GM10266 (cell line): ENCODE measurements at regions not wholly inside any gene's neighbourhood (a gene's known extent, or its start where the extent isn't known, plus 50 kb on each side); places are given as distances from the start of the nearest gene placed in this dataset.

ENCODE experiments used
- DNase-seq: peaks from one replicate; pipeline ENCODE4 v3.0.0; 2012; ENCODE audit errors: extremely low spot score
- TF ChIP-seq, protein P1 (sequence below): IDR thresholded peaks from 2 replicates; pipeline ENCODE4 v1.5.1; 2012; ENCODE audit warnings: mild to moderate bottlenecking, low read depth; ENCODE audit not compliant: control insufficient read depth, insufficient read depth; ENCODE audit errors: missing control alignments

DNA sequence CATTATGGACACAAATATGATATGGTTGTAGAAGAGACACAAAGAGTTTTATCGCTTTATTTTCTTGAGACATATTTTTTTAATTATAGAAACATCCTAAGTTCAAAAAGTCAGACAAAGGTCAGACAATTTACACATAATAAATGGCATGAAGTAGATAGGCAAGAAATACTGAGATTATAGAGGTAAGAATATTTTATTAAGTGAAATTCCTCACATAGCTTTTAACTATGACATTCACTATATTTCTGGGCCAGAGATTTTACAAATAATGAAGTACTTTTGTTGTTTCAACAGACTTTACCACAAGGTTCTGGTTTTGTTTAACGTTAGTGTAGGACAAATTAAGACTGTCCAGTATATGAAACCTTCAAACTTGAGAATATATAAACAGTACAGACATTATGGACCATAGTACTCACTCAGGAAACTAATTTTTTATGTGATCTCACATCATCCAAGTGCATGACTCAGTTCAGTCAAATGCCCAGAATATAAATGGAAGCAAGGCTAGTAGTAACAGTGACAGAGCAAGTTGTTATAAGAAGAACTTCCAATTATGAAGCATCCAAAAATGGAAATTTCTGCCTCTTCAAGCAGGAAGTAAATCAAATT, 394.8 kb downstream of the KCNJ2 start:
- TF ChIP-seq, protein P1, sequence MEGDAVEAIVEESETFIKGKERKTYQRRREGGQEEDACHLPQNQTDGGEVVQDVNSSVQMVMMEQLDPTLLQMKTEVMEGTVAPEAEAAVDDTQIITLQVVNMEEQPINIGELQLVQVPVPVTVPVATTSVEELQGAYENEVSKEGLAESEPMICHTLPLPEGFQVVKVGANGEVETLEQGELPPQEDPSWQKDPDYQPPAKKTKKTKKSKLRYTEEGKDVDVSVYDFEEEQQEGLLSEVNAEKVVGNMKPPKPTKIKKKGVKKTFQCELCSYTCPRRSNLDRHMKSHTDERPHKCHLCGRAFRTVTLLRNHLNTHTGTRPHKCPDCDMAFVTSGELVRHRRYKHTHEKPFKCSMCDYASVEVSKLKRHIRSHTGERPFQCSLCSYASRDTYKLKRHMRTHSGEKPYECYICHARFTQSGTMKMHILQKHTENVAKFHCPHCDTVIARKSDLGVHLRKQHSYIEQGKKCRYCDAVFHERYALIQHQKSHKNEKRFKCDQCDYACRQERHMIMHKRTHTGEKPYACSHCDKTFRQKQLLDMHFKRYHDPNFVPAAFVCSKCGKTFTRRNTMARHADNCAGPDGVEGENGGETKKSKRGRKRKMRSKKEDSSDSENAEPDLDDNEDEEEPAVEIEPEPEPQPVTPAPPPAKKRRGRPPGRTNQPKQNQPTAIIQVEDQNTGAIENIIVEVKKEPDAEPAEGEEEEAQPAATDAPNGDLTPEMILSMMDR = no peak
- DNase-seq = no peak

DNA sequence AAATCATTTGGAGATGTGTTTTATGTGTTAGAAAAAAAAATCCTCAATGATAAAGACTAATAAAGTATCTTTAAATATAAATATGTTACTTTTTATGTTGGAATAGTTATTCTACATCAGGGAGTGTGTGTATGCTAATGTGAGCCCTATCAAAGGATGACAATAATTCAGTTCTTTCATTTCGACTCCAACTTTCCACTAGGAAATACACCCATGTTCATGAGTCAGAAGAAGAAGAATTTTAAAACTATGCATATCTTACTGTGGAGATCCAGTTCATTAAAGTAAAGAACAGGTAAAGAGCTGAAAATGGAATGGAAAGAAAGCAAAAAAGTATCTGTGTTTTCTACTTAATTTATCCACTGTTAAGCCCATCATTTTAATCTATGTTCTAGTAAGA, 399.8 kb downstream of the KCNJ2 start:
- no peak for DNase-seq
- TF ChIP-seq, protein P1 = no peak

DNA sequence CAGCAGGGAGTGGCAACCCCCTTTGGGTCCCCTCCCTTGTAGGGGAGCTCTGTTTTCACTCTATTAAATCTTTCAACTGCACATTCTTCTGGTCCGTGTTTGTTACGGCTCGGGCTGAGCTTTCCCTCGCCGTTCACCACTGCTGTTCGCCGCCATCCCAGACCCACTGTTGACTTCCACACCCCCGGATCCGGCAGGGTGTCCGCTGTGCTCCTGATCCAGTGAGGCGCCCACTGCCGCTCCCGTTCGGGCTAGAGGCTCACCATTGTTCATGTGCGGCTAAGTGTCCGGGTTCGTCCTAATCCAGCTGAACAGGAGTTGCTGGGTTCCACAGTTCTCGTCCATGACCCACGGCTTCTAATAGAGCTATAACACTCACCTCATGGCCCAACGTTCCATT, 408.1 kb downstream of the KCNJ2 start:
- DNase-seq = no peak

DNA sequence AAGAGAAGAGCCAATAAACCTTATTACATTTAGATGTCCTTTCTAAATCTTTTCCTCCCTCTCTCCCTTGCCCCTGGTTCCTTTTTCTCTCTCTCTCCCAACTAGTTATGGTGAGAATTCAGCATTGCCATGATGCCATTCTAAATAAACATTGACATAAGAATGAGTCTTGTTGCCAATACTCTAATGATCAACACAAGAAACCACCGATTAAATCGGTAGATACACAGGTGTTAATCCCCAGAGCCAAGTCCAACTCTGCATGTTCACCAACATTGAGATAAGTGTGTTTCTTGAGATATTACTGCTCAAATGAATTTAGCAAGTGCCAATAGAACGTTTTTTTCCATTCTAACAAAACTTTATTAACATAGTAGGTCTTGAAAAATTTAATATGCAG, 412.1 kb downstream of the KCNJ2 start:
- no peak for DNase-seq

More for the DNA sequence above, 408.1 kb downstream of the KCNJ2 start:
- TF ChIP-seq, protein P1 = no peak

DNA sequence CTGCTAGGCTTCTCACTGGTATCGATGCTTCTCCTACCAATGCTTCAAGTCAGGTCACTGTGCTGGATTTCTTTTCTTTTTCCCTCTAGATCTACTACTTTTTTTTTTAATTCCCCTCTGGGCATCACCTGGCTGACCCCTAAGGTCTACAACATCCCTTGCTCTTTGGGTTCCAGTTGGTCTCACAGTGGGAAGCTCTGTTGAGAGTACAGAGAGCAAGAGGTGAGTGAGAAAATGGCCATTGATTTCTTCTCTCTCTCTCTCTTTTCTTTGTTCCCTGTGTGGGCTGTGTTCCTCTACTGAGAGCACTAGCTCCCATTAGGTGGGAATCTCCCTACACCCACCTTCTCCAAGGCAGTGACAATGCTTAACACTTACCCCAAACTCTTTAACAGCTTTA, 413.4 kb downstream of the KCNJ2 start:
- no peak for DNase-seq

More for the DNA sequence above, 412.1 kb downstream of the KCNJ2 start:
- TF ChIP-seq, protein P1 = no peak

DNA sequence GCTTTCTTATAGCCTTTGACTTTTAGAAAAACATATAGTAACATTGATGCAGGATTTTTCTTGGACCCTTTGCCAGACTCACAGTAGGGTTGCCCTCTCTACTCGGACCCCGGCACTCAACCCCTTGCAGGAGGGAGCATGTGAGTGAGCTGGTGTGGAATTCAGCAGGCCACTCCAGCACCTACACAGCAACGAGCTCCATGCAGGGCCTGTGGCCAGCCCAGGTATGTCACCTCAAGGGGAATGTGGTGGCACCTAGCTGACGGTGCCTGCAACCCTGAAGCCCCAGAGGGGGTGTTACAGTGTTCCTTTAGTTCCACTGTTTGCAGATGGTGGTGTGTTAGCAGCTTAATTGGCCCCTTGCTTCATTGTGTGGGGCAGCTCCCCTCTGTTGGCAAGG, 414.9 kb downstream of the KCNJ2 start:
- no peak for DNase-seq
- TF ChIP-seq, protein P1 = no peak

More for the DNA sequence above, 413.4 kb downstream of the KCNJ2 start:
- TF ChIP-seq, protein P1 = no peak

DNA sequence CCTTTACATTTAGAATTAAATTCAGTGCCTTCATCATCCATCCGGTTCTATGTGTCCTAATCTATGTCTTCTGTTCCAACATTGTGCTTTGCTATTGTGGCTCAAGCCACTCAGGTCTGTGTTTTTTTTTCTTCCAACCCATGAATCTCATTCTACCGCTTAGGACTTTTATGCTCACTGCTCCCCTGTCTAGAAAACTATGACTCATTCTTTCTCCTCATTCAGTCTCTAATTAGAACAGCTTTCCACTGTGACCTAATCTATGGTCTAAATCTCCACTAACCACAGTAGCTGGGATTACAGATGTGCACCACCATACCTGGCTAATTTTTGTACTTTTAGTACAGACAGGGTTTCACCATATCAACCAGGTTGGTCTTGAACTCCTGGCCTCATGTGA, 418.7 kb downstream of the KCNJ2 start:
- TF ChIP-seq, protein P1 = no peak
- no peak for DNase-seq
